GM06990 (cell line): ENCODE measurements at regions not wholly inside any gene's neighbourhood (a gene's known extent, or its start where the extent isn't known, plus 50 kb on each side); places are given as distances from the start of the nearest gene placed in this dataset.

Experiments used
- DNase-seq: peaks from one replicate; pipeline ENCODE4 v3.0.0-alpha.2; 2011; ENCODE audit not compliant: insufficient read length; ENCODE audit errors: extremely low read depth
- H3K27me3 ChIP-seq: replicated peaks from 2 replicates; pipeline ENCODE4 v1.6.0; 2011; ENCODE audit warnings: low read length; ENCODE audit not compliant: control insufficient read depth, insufficient read depth
- H3K36me3 ChIP-seq: 2 replicates; pipeline ENCODE4 v1.5.1; 2011; ENCODE audit warnings: low read length; ENCODE audit not compliant: control insufficient read depth, insufficient read depth
- H3K4me3 ChIP-seq: replicated peaks from 2 replicates; pipeline ENCODE4 v1.5.1; 2011; ENCODE audit warnings: low read depth, mild to moderate bottlenecking, control low read depth, low read length
- TF ChIP-seq, protein P1 (sequence below): IDR thresholded peaks from 2 replicates; pipeline ENCODE4 v1.5.1; 2011; ENCODE audit warnings: low read length, control low read depth, mild to moderate bottlenecking, inconsistent platforms; ENCODE audit not compliant: insufficient read depth, poor library complexity, severe bottlenecking

DNA sequence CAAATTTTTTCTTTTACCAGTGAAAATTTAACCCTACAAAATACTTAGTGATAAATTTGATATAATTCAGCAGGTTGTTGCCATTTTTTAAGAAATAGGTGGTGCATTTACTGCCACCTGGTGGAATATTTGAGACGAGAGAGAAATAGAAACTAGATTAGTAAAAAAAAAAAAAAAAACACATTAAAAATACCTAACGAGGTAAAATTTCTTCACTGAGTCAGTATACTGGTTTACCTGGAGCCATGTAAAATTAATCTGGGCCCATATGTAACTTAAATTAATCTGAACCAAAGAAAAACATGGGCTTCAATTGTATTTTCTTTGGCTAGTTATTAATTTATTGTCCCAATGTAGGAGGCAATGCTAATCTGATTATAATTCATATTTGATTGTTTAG, 520.8 kb downstream of the EPM2A start:
- H3K36me3 ChIP-seq = no peaks in the 10 kb centered on the region
- TF ChIP-seq, protein P1, sequence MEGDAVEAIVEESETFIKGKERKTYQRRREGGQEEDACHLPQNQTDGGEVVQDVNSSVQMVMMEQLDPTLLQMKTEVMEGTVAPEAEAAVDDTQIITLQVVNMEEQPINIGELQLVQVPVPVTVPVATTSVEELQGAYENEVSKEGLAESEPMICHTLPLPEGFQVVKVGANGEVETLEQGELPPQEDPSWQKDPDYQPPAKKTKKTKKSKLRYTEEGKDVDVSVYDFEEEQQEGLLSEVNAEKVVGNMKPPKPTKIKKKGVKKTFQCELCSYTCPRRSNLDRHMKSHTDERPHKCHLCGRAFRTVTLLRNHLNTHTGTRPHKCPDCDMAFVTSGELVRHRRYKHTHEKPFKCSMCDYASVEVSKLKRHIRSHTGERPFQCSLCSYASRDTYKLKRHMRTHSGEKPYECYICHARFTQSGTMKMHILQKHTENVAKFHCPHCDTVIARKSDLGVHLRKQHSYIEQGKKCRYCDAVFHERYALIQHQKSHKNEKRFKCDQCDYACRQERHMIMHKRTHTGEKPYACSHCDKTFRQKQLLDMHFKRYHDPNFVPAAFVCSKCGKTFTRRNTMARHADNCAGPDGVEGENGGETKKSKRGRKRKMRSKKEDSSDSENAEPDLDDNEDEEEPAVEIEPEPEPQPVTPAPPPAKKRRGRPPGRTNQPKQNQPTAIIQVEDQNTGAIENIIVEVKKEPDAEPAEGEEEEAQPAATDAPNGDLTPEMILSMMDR = peak; percentile 46
- H3K4me3 ChIP-seq = no peak overlapping the region
- DNase-seq = peak; percentile 14
- H3K27me3 ChIP-seq = no peaks in the 10 kb centered on the region

DNA sequence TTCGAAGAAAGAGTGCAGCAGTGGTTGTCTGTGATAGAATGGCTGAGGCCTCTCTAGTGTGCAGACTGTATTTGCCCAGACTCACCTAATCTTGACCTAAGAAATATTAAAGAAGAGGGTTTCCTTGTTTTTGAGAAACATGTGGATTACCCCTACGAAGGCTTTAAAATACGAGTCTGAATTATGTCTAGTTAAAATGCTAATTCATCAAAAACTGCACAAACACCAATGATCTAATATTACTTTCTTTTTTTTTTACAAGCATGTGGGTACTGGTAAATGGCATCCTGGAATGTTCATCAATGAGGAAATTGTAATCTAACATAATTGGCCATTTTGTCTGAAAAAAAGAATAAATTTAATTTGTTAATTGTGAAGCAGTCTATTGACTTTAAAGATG, 510.9 kb downstream of the EPM2A start:
- H3K27me3 ChIP-seq = no peaks in the 10 kb centered on the region
- DNase-seq = no peak
- TF ChIP-seq, protein P1 = no peak

DNA sequence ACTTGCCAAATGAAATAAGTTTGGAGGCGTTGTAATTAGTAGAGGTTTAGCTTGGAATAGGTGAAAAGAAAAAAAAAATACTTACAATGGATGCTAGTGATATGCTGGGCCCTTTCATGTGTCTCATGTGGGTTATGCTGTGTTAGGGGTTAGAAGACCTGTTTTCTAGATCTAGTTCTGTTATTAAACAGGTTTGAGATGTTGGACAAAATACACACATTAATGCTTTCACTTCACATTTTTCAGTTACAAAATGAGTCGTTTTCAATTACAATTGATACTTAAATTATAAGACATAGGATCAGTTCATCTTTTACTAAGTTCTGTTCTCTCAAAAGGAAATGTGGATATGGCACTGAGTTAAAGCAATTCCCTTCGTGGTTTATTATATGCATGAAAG, 509.8 kb downstream of the EPM2A start:
- DNase-seq = no peak
- no peak overlapping the region for H3K4me3 ChIP-seq
- H3K36me3 ChIP-seq = no peaks in the 10 kb centered on the region
- TF ChIP-seq, protein P1 = no peak
- H3K27me3 ChIP-seq = no peaks in the 10 kb centered on the region

More for the DNA sequence above, 510.9 kb downstream of the EPM2A start:
- Histone ChIP-seq H3K36me3 (no peaks in the 10 kb centered on the region), H3K4me3 (no peak overlapping the region)

DNA sequence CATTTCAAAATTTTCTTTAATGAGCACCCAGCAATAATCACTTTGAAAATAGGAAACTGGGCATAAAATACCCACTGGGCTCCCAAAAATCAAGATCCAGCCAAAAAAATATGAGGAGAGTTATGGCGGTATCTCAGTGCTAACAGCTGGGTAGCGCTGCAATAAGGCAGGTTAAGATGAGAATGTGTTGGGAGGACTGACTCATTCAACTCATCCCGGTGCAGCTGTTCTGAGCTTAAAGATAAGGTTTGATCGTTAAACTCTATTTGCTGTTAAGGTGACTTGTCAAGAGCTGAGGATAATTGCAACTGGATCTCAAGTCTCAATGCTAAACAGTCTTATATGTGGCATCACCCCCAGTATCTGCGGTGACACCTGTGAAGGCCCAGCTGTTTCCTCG, 507.7 kb downstream of the EPM2A start:
- no peaks in the 10 kb centered on the region for H3K36me3 ChIP-seq
- no peak for DNase-seq
- TF ChIP-seq, protein P1 = no peak
- no peaks in the 10 kb centered on the region for H3K27me3 ChIP-seq
- H3K4me3 ChIP-seq = no peak overlapping the region

DNA sequence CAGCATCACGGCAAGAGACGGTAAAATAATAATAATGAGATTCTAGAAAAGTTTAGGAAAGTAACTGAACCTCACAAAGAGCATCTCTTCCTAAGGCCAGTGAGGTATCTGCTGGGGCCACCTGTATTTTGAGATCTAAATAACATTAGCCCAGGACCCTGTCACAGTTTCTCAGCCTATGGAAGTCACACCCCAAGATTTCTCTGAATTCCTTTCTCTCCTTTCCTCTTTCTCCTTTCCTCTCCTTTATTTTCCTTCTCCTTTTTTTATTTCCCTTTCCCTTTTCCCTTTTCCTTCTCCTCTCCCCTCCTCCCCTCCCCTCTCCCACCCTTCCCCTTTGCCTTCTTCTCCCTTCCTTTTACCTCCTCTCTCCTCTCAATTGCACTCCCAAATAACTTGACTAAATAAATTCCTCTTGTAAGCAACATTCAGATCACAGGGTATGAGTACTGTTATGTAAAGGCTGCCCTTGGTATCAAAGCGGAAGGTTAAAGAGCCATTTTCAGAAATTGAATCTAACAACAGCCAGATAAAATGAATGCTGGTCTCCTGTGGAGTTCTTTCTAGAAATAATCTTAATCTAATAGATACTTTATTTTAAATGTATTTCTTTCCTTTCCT, 506.2 kb downstream of the EPM2A start:
- TF ChIP-seq, protein P1 = no peak
- DNase-seq = no peak

DNA sequence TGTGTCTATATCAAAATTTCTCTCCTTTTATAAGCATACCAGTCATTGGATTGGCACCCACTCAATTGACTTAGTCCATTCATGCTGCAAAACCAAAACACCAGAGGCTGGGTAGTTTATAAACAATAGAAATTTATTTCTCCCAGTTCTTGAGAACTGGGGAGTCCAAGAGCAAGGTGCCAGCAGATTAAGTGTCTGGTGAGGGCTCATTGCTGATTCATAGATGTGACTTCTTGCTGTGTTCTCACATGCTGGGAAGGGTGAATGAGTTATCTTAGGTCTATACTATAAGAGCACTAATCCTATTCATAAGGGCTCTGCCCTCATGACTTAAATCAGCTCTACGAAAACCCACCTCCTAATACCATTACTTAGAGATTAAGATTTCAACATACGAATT, 501.4 kb downstream of the EPM2A start:
- Histone ChIP-seq H3K36me3 (no peaks in the 10 kb centered on the region), H3K4me3 (no peak overlapping the region), H3K27me3 (no peaks in the 10 kb centered on the region)
- TF ChIP-seq, protein P1 = no peak
- DNase-seq = no peak

More for the DNA sequence above, 506.2 kb downstream of the EPM2A start:
- Histone ChIP-seq H3K4me3 (no peak overlapping the region), H3K27me3 (no peaks in the 10 kb centered on the region), H3K36me3 (no peaks in the 10 kb centered on the region)
